Mucosa of descending colon (tissue), 3 donors: ENCODE measurements at regions not wholly inside any gene's neighbourhood (a gene's known extent, or its start where the extent isn't known, plus 50 kb on each side); places are given as distances from the start of the nearest gene placed in this dataset.
"Not testable (repeated sequence)": the region's sequence is repeated elsewhere in the genome, so short reads cannot be mapped to it uniquely, and the experiment has no call there.

Experiments used
- ATAC-seq: fragments of 200-7000 bp; cut with Tn5 transposase; one replicate; pipeline ENCODE4 v1.9.1; 2020; ENCODE audit warnings: mild to moderate bottlenecking, moderate library complexity
- DNase-seq, 3 donors: peaks; one replicate each; pipeline ENCODE4 v3.0.0-alpha.2; 2020
- H3K36me3 ChIP-seq: fragments of 200-600 bp; one replicate; pipeline ENCODE4 v1.8.0; 2021; ENCODE audit warnings: low read depth, mild to moderate bottlenecking
- H3K4me1 ChIP-seq: fragments of 200-600 bp; one replicate; pipeline ENCODE4 v1.8.0; 2021; ENCODE audit warnings: low read depth, mild to moderate bottlenecking
- H3K4me3 ChIP-seq: fragments of 200-600 bp; one replicate; pipeline ENCODE4 v1.8.0; 2021; ENCODE audit warnings: mild to moderate bottlenecking
- H3K9me3 ChIP-seq: fragments of 200-600 bp; one replicate; pipeline ENCODE4 v1.8.0; 2021; ENCODE audit warnings: mild to moderate bottlenecking
- intact Hi-C, 2 donors: fragments of 100-400 bp; cut with DNase I in 1 of 2; cut with micrococcal nuclease in 1 of 2; formaldehyde crosslinking; loops; one replicate each; pipeline versions ENCODE4 v1.11.0 to v1.11.1; 2022; cut with DNase I, micrococcal nuclease
- TF ChIP-seq, protein P1 (sequence below): fragments of 200-600 bp; IDR thresholded peaks from one replicate; pipeline ENCODE4 v1.8.0; 2022; ENCODE audit warnings: antibody characterized with exemption, mild to moderate bottlenecking
- donor health status: DM: no; HTN: no; CAD: no; lungs with moderate emphysema.
- donor health status: DM: no; HTN: no; CAD: no.
- donor health status: DM: no; HTN: yes; CAD: no.

GRCh38 chr6:115191989-115192388, 849.2 kb upstream of the HS3ST5 start:
- DNase-seq (no peak), ATAC-seq (no peak)
- Histone ChIP-seq H3K9me3 (peaks cover 13% of the 10 kb centered on the region), H3K4me3 (no peak overlapping the region), H3K4me1 (no peaks in the 10 kb centered on the region), H3K36me3 (no peaks in the 10 kb centered on the region)
- intact Hi-C loops: no loop called here
- TF ChIP-seq, protein P1, sequence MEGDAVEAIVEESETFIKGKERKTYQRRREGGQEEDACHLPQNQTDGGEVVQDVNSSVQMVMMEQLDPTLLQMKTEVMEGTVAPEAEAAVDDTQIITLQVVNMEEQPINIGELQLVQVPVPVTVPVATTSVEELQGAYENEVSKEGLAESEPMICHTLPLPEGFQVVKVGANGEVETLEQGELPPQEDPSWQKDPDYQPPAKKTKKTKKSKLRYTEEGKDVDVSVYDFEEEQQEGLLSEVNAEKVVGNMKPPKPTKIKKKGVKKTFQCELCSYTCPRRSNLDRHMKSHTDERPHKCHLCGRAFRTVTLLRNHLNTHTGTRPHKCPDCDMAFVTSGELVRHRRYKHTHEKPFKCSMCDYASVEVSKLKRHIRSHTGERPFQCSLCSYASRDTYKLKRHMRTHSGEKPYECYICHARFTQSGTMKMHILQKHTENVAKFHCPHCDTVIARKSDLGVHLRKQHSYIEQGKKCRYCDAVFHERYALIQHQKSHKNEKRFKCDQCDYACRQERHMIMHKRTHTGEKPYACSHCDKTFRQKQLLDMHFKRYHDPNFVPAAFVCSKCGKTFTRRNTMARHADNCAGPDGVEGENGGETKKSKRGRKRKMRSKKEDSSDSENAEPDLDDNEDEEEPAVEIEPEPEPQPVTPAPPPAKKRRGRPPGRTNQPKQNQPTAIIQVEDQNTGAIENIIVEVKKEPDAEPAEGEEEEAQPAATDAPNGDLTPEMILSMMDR: no peak

DNA sequence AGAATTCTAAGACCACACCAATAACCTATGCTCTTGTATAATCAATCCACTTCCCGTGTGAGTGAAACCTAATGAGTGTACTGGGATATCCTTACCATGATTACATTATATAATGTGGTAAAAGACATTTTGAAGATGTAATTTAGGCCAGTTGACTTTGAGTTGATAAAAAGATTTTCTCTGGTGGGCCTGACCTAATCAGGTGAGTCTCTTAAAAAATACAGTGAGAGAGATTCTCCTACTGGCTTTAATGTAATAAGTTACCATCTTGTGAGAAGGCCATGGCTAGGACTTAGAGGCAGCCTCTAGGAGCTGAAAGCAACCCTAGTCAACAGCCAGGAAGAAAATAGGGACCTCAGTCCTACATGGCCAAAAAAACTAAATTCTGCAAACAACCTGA, 847.7 kb upstream of the HS3ST5 start:
- no peak overlapping the region for H3K4me3 ChIP-seq
- ATAC-seq (no peak), DNase-seq (no peak)
- H3K36me3 ChIP-seq: no peaks in the 10 kb centered on the region
- TF ChIP-seq, protein P1: no peak
- intact Hi-C loops: no loop called here
- peaks cover 14% of the 10 kb centered on the region for H3K9me3 ChIP-seq
- no peaks in the 10 kb centered on the region for H3K4me1 ChIP-seq

DNA sequence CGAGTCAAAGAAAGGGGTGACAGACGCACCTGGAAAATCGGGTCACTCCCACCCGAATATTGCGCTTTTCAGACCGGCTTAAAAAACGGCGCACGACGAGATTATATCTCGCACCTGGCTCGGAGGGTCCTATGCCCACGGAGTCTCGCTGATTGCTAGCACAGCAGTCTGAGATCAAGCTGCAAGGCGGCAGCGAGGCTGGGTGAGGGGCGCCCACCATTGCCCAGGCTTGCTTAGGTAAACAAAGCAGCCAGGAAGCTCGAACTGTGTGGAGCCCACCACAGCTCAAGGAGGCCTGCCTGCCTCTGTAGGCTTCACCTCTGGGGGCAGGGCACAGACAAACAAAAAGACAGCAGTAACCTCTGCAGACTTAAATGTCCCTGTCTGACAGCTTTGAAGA, 832.6 kb upstream of the HS3ST5 start:
- H3K4me3 ChIP-seq: not testable (repeated sequence)

GRCh38 chr6:115165912-115166311, 823.1 kb upstream of the HS3ST5 start:
- H3K36me3 ChIP-seq, DNase-seq, intact Hi-C loops, H3K4me1 ChIP-seq, H3K4me3 ChIP-seq, ATAC-seq: not testable (repeated sequence)
- H3K9me3 ChIP-seq: peaks cover 30% of the 10 kb centered on the region

More for the DNA sequence above, 832.6 kb upstream of the HS3ST5 start:
- H3K4me1 ChIP-seq, H3K36me3 ChIP-seq, ATAC-seq, DNase-seq, intact Hi-C loops, H3K9me3 ChIP-seq: not testable (repeated sequence)

DNA sequence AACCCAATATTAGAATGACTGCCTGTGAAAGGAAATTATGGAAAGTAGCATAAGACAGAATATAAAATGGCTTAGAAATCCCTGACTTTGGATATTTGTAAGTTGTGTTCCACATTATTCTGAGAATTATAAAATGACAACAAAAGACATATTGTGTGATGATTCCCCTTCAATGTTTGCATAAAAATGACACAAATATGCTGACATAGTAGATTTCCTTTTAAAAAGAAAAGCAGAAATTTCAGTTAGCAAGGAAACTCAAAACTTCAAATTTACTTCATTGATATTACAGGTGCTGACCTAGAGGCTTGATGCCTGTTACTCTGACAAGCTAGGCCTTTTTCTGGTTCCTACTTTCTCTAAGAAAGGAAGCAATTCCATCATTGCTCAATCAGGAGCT, 816.9 kb upstream of the HS3ST5 start:
- Histone ChIP-seq H3K4me1 (no peaks in the 10 kb centered on the region), H3K9me3 (peaks cover 41% of the 10 kb centered on the region), H3K4me3 (no peak overlapping the region), H3K36me3 (no peaks in the 10 kb centered on the region)
- DNase-seq: no peak
- ATAC-seq: no peak
- TF ChIP-seq, protein P1: no peak
- intact Hi-C loops: no loop called here

- H3K4me3 ChIP-seq: no peak overlapping the region
- H3K36me3 ChIP-seq: no peaks in the 10 kb centered on the region
- DNase-seq: no peak
- no peak for ATAC-seq
- peaks cover 10% of the 10 kb centered on the region for H3K9me3 ChIP-seq
- H3K4me1 ChIP-seq: no peaks in the 10 kb centered on the region
- TF ChIP-seq, protein P1: no peak
- intact Hi-C loops: no loop called here
Observed at GRCh38 chr6:115137910-115138309, 795.1 kb upstream of the HS3ST5 start.

DNA sequence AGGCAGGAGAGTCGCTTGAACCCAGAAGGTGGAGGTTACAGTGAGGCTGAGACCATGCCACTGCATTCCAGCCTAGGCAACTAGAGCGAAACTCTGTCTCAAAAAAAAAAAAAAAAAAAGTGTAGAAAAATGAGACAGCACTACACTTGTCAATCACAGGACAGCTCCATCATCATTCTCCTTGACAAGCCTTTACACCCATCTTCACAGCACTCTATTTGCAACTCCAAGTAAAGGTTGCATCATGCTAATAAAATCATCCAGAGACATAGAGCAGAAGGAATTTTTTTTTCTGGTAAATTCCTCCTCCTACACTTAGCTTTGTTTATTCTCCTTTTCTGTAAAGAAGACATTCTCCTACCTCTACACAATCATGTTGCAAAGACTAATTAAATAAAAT, 791.0 kb upstream of the HS3ST5 start:
- intact Hi-C loops: no loop called here
- TF ChIP-seq, protein P1: no peak
- Histone ChIP-seq H3K9me3 (peaks cover 16% of the 10 kb centered on the region), H3K4me3 (no peak overlapping the region), H3K4me1 (no peaks in the 10 kb centered on the region), H3K36me3 (no peaks in the 10 kb centered on the region)
- ATAC-seq: no peak
- DNase-seq: no peak
